AML-193 (cell line): ENCODE measurements at regions not wholly inside any gene's neighbourhood (a gene's known extent, or its start where the extent isn't known, plus 50 kb on each side); places are given as distances from the start of the nearest gene placed in this dataset.

Experiments
- DNase-seq, 2 experiments: peaks; one replicate each; lab custom pipeline; 2025; lab: John Stamatoyannopoulos, UW

- no peak for DNase-seq
Measured at GRCh38 chr13:112001571-112001970, 65.4 kb upstream of the SOX1 start.

- DNase-seq = no peak
Measured at GRCh38 chr13:112003396-112003795, 63.6 kb upstream of the SOX1 start.

GRCh38 chr13:112003941-112004340 is 63.0 kb upstream of the SOX1 start:
- DNase-seq = no peak

DNA sequence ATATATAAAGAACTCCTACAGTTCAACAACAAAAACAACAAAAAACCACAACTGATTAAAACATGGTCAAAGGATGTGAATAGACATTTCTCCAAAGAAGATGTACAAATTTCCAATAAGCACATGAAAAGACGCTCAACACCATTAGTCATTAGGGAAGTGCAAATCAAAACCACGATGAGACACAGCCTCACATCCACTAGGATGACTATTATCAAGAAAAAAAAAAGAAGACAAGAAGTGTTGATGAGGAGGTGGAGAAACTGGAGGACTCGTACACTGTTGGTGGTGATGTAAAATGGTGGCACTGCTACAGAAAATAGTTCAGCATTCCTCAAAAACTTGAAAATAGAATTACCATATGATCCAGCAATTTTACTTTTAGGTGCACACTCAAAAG is 61.0 kb upstream of the SOX1 start:
- DNase-seq = no peak

GRCh38 chr13:112007191-112007590 is 59.8 kb upstream of the SOX1 start:
- no peak for DNase-seq

- no peak for DNase-seq
Measured at GRCh38 chr13:112010714-112011113, 56.2 kb upstream of the SOX1 start.

DNA sequence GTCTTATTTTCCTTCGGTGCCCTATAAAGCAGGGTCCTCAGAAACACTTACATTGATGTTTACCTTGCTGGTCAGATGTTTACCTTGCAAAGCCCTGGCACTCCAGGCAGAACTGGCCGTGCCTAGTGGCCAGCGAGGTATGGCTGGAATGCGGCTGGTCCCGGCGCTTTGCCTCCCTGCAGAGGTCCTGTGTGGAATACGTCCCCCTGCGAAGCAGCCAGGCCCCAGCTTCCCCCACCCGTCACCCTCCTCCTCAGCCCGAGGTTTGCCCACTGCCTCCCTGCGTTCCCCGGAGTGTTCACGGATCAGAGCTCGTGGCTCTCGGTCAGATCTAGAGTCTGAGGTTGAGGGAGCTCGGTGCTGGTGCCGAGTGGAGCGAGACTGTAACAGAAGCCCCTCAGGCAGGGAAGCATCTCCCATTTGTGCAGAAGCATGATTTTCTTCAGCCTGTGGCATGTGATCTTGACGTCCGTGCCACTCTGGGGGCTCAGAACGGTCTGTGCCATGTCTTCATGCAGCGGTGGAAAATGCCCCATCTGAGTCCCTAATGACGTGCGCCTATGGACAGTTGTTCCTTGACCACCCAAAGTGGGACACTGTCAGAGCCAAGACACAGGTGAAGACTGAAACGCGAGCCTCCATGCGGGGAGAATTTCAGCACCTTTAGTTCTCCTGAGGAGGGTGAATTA is 54.8 kb upstream of the SOX1 start:
- no peak for DNase-seq

DNA sequence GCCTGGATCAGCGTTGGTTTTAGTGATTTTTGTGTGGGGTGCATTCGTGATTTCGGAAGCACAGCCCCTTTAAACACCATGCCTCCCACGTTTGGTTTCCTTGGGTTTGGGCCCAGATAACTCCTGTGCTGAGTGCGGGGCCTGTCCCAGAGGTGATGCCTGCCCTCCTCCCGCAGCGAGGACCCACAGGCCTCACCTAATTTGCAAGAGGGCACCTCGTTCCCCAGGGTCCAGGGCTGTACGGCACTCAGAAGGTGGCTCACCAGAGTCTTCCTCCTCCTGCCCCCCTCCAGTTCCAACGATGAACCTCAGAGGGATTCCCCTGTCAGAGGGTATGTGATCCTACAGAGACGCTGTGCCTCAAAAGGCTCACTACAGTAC is 54.3 kb upstream of the SOX1 start:
- no peak for DNase-seq

DNA sequence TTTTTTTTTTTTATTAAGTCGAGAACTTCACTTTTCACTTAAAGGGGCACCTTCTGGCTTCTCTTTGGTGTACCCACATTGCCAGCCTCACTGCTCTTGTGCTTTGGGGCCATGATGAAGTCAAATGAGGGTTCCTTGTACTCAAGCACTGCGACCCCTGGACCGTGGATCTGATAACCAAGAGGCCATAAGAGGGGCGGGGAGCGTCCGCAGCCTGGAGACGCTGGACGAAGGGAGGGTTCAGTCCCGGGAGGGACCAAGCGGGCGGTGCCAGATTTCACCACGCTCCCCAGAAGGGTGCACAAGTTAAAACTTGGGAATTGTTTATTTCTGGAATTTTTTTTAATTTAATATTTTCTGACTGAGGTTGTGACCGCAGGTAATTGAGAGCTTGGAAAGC is 53.3 kb upstream of the SOX1 start:
- no peak for DNase-seq

GRCh38 chr13:112014857-112015256 is 52.1 kb upstream of the SOX1 start:
- DNase-seq = no peak
